ENCODE measurements at regions not wholly inside any gene's neighbourhood (a gene's known extent, or its start where the extent isn't known, plus 50 kb on each side); places are given as distances from the start of the nearest gene placed in this dataset.

GRCh38 chr7:125899577-125899976 lies 970.0 kb upstream of the POT1 start:
- no peak for TF ChIP-seq NFYB (IDR thresholded peaks at IDR 0.05; ENCODE audit: extremely low read depth, insufficient read length)
- TF ChIP-seq ZNF398 (CRISPR knock-in tag; IDR thresholded peaks at IDR 0.05), result no peak
